Stomach (tissue), 4 donors: ENCODE measurements at regions not wholly inside any gene's neighbourhood (a gene's known extent, or its start where the extent isn't known, plus 50 kb on each side); places are given as distances from the start of the nearest gene placed in this dataset.

Experiments
- CTCF ChIP-seq, 7 experiments: fragments of 450-650 bp in 4 of 7; fragments of 200-600 bp in 3 of 7; sonication (generic) in 3 of 7; IDR thresholded peaks; one replicate each; pipeline ENCODE4 v1.5.1; 2016 to 2019; ENCODE audit warnings: antibody characterized with exemption in 7 of 7, control low read depth in 2 of 7, mild to moderate bottlenecking in 1 of 7
- EP300 ChIP-seq: sonication (generic); formaldehyde crosslinking; IDR thresholded peaks from one replicate; pipeline ENCODE4 v1.6.1; 2017; ENCODE audit warnings: antibody characterized with exemption

- TF ChIP-seq CTCF (IDR thresholded peaks at IDR 0.05) = no peak
- no peak for TF ChIP-seq EP300
These were observed 128.2 kb upstream of the MYO10 start for GRCh38 chr5:17064241-17064640.
